CD4-positive, alpha-beta T cell treated with Interleukin-6 for 4 hours (primary cell): ENCODE measurements at regions not wholly inside any gene's neighbourhood (a gene's known extent, or its start where the extent isn't known, plus 50 kb on each side); places are given as distances from the start of the nearest gene placed in this dataset.

Source experiments
- DNase-seq: peaks from one replicate; pipeline ENCODE4 v3.0.0-alpha.2; 2020; ENCODE audit warnings: mixed read lengths

GRCh38 chr3:30341079-30341478 is 265.3 kb upstream of the TGFBR2 start:
- no peak for DNase-seq

GRCh38 chr3:30341851-30342250 is 264.6 kb upstream of the TGFBR2 start:
- DNase-seq: no peak

DNA sequence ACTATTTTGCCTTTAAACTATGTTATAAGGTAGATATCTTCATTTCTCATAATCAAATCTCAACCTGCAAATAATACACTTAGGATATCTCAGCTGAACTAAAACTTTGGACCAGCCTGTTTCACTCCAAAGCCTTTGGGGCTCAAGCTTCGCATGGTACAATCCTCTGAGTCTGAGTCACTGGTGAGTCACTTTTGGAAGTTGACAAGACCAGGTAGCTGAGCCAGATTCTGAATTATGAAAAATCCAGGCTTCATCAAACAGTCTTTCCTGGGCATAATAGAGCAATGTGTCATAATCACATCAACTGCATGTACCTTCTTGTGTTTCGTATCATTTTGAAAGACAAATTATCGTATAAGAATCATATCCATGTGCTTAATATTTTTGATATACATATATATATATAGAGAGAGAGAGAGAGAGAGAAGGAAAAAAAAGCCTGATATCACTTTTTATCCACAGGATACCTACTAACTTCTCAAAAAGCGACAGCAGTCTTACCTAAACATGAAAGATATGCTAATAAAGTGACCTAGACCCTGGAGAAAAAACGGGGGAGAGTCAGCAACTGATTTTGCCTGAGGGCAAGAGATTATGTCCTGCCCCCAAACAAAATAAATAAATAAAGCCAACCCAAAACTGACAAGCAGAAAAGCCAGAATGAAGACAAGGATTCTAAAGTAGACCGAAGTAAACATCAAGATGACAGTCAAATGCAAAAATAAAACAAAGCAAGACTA is 263.9 kb upstream of the TGFBR2 start:
- DNase-seq: no peak

DNA sequence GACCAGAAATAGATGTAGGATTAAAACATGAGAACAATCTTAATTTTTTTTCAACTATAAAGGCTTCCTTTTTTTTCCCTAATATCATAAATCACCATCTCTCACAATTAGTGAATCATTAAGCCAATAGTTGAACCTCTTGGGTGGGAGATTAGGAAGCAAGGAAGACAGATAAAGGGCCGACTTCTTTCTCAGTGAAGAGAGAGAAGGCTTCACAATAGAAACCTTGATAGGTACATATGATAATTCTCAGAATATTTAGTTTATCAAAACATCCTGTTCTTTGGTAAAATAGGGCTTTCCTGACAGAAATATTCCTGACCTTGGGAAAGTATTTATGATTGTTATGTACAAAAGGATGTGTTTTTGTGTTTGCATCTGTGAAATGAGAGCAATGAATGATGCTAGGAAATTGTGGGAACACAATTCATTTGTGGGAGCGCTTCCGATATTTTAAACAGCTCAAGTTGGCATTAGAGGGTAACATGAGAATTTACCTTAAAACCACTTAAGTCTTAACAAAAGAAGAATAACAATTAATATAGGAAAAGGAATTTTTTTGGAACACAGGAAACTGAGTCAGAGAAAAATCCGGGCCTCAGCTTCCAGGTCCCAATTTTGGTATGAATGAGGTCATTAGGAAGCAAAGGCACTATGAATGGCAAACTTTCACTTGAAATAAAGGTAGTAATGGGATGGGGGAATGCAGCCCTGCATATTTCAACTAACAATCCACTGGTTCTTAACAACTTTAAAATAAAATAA is 263.2 kb upstream of the TGFBR2 start:
- DNase-seq: no peak

DNA sequence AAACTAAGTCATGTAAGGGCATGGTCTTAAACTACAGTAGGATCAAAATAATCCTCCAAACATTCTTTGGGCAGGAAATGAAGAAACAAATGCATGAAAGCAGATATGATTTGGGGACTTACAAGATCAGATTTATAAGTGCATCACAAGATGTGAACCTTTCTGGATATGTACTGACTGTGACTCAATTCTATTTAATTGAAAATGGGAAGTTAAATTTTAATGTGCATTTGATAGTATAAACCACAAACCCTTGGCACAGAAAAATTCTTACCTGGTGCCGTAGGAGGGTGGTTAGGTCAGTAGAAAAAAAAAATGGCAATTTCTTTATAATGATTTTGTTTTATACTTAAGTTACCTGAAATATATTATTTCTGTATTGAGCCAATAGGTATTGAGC is 262.5 kb upstream of the TGFBR2 start:
- no peak for DNase-seq

DNA sequence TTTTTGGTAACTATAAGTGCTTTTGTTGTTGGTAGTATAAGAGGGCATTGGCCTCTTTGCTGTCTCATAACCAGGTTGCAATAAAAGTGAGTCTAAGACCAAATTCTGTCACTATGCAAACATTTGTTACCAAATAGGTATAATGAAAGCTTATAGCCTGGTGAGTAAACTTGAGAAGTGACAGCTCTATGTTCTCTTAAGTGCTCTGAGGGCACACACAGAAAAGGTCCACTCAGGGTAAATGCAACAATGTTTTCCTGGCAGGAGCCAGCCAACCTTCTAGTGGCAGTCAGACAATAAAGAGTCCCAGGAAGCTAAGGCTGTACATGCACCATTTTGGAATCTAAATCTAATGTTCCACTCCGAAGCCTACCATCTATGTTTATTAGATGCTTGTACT is 262.1 kb upstream of the TGFBR2 start:
- DNase-seq: no peak

DNA sequence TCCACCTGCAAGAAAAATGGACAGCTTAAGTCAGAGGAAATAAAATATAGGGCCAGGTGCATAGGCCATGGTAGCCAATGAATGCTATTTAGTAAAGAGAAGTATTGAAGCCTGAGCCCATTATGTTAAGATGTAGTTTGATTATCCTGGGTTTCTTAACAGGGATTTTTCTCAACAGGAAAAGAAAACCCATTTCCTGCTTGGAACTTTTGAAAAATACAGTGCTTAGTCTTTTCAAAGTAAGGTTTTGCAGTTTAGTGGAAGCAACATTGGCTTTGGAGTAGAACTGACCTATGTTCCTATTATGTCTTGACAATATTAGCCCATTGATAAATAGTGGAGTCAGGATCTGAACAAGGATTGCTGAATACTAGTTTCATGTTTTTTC is 259.5 kb upstream of the TGFBR2 start:
- no peak for DNase-seq

GRCh38 chr3:30347679-30348216 is 258.7 kb upstream of the TGFBR2 start:
- peak; percentile 39 for DNase-seq

- DNase-seq: no peak
Observed at GRCh38 chr3:30349507-30349906, 256.9 kb upstream of the TGFBR2 start.

DNA sequence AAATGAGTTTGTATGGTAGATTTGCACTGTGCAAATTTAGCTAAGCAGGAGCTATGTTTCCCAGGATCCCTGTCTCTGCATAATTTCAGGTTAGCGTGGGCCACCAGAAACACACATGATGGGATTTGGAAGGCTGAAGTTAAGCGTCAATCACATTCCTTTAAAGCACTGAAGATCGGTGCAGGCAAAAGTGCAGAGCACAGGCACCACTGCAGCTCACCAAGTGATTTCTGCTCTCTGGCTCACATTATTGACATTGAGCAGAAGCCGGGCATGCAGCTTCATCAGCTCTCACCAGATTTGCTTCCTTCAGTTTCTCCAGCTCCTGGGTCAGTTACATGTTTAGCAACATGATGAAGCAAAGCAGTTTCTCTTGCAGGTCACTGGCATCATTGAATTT is 256.4 kb upstream of the TGFBR2 start:
- no peak for DNase-seq

DNA sequence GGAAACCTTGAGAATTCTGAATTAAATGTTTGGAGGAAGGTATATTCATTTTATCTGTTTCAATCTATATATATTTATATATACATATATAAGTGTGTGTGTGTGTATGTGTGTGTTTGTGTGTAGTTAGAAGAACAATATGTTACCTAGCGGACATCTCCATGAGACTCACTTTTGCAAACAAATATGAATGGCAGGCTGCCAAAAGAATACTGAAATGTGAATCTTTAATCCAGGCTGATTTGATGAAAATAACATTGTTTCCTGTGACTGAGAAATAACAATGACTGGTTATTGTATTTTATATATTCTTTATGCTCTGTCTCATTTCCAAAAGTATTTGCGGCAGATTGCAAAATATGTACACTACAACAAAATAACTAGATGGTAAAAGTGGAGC is 255.5 kb upstream of the TGFBR2 start:
- no peak for DNase-seq

- DNase-seq: no peak
Observed at GRCh38 chr3:30352410-30353318, 253.7 kb upstream of the TGFBR2 start.

GRCh38 chr3:30353711-30354467 is 252.5 kb upstream of the TGFBR2 start:
- DNase-seq: peak; percentile 67

DNA sequence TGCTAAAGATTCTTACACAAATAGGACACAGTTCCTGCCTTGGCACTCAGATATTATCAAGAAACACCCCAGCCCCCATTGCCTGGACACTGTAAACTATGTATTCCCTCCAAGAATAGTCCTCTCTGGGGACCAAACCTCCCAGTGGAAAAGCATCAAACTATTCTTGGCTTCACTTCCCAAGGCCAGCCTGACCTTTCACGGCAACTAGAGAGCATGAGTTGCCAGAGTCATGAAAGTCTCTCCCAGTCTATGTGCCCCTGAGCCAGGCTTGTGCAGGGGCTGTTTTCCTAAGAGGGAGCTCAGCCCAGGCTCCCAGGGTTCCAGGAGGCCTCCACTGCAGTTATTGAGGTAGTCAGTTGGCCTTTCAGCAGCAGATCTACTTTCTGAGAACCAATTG is 251.9 kb upstream of the TGFBR2 start:
- DNase-seq: no peak

DNA sequence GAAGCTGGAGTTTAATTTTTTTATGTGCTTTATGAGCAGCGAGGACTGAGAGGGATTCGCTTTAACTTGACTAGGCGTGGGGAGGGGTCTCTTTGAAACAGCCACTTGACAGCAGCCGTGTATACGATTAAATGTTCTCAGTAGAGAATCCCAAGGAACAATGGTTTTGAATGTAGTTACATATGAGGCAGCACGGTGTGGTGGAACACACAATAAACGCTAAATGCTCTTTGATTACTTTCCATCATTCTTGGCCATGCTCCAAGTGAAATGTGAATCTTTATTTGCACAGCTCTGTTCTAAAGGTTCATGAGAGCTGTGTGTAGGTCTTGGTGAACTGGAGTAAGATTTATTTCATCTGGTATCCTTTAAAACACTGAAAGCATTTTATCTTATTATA is 251.4 kb upstream of the TGFBR2 start:
- no peak for DNase-seq

GRCh38 chr3:30355622-30356021 is 250.8 kb upstream of the TGFBR2 start:
- DNase-seq: no peak

GRCh38 chr3:30356866-30357753 is 249.3 kb upstream of the TGFBR2 start:
- DNase-seq: no peak

DNA sequence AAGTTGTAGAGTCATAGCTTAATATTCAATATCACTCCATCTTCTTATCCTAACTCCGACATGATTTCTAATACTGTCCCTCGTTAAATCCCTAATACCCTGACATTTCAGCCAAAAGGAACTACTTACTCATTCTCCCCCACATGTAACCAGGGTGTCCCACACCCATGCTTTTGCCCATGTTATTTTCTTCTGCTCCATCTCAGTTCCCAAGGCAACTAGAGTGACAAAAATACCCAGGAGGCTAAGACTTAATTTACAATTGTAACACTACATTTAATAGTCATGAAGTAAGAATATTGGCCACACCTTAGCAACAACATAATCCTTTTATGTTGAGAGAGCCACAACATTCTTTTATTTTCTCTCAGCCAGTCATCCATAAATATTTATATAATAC is 248.5 kb upstream of the TGFBR2 start:
- no peak for DNase-seq

- no peak for DNase-seq
Observed at GRCh38 chr3:30358871-30359270, 247.5 kb upstream of the TGFBR2 start.

DNA sequence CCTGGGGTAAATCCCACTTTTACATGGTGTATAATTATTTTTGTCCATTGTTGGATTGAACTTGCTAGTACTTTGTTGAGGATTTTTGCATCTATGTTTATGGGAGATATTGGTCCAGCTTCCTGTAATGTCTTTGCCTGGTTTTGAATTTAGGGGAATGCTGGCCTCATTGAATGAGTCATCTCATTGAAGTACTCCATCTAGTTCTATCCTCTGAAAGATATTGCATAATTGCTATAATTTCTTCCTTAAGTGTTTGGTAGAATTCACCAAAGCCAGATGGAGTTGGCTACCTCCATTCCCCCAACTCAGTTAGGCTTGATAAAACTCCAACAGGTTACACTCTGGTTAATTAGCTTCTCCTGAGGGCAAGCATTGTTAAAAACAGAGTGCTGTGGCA is 237.4 kb upstream of the TGFBR2 start:
- DNase-seq: no peak

- no peak for DNase-seq
Observed at GRCh38 chr3:30370681-30371271, 235.6 kb upstream of the TGFBR2 start.
